NT2/D1 (cell line): ENCODE measurements at regions not wholly inside any gene's neighbourhood (a gene's known extent, or its start where the extent isn't known, plus 50 kb on each side); places are given as distances from the start of the nearest gene placed in this dataset.

Experiments
- SUZ12 ChIP-seq: IDR thresholded peaks from 2 replicates; pipeline ENCODE4 v1.6.1; 2011; ENCODE audit not compliant: insufficient read length, insufficient read depth; ENCODE audit errors: extremely low read depth
- YY1 ChIP-seq: IDR thresholded peaks from 2 replicates; pipeline ENCODE4 v1.6.1; 2011; ENCODE audit not compliant: insufficient read length, insufficient read depth
- ZNF274 ChIP-seq: IDR thresholded peaks from 2 replicates; pipeline ENCODE4 v1.6.1; 2011; ENCODE audit warnings: mild to moderate bottlenecking, low read depth, low read length

GRCh38 chr17:27386206-27387075 is 69.8 kb upstream of the KSR1 start:
- TF ChIP-seq ZNF274: no peak
- TF ChIP-seq YY1: no peak
- TF ChIP-seq SUZ12: no peak
